HG03064 (cell line): ENCODE measurements at regions not wholly inside any gene's neighbourhood (a gene's known extent, or its start where the extent isn't known, plus 50 kb on each side); places are given as distances from the start of the nearest gene placed in this dataset.

Experiments used
- ATAC-seq: cut with Tn5 transposase; IDR thresholded peaks from one replicate; pipeline ENCODE4 v1.9.1; 2021; ENCODE audit warnings: low read depth; ENCODE audit not compliant: unreplicated experiment

DNA sequence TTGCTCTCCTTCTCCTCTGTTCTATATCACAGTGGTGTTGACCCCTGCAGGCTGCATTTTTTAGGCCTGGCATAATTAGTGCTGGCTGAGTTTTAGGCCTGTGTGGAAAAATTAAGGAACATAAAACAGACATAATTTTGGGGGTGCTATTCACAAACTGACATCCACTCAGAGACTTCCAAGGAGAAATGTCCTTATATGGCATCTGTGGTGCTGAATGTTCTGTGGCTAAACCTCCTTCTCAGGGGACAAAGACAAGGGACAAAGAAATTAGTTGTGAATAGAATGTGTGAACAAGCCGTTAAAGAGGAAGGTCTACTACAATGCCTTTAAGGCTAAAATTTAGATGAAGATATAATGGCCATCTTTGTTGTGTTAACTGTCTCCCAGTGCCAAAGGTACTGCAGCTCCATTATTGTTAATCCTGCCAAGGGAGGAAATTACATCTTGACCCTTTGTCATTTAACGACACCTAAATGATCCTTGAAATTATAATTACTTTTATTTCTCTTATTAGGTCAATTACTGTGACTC, 870.0 kb upstream of the CHAC2 start:
- no peak for ATAC-seq

DNA sequence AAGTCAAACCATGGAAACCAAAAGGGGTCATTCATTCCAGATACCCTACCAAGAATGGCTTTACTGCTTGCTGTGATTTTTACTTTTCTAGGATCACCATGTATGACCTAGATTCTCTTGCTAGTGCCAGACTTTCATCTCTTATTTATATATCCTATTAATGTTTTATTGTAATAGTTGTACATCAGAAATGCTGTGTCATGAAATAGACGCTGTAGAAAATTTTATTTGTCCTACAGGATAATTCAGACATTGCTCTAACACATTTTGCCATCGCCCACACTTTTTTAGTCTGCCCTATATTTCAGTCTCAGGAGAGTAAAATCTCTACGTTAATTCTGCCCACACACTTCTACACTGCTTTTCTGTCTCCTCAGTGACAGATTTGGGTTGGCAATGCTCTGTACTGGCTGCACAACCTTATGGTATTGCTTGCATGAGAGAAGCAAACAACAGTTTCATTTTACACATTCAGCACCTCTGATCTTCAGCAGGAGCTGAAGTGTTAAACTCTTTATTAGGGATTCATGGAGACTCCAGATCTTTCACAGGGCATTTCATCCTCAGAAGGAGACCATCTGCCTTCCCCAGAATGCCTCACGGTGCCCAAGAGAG, 871.8 kb upstream of the CHAC2 start:
- ATAC-seq: no peak

DNA sequence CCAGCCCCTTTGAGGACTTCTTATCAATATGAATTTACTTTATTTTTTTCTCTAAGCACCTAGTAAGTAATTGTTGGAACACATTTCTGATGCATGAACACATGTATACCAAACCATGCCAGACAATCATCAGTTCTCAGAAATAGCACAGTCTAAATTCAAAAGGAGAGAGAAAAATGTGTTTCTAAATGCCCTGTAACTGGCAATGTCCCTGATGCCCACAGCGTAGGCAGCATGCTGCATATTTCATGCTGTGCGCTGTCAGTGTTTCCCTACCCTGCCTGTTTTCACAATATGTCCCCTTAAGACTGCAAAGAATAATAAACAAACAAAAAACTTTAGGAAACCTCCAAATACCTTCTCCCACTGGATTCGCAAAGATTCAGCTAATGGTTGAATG, 881.0 kb upstream of the CHAC2 start:
- no peak for ATAC-seq

DNA sequence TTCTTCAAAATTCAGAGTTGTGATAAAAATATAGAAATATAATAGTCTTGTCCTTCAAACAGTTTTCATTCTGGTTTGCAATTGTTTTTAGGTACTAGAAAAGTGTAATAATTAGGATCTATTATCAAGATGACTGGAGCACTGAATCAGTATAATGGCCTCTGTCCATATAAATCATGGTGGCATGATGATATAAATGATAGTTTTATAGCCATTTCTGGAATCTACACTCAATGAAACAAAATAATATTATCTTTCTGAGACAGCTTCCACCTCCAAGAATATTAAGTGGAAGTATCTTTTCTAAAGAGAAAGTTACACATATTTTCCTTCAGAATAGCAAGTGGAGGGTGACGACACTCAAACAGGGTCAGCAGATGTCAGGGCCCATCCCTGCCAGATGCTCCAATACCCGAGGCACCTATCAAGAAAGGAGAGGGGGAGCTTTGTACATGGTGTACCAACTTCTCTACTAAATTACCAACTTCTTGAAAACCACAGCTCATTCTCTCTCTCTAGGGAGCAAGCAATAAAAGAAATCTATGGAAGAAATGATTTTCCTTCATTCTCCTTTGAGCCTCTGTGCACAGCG, 882.7 kb upstream of the CHAC2 start:
- ATAC-seq: no peak

DNA sequence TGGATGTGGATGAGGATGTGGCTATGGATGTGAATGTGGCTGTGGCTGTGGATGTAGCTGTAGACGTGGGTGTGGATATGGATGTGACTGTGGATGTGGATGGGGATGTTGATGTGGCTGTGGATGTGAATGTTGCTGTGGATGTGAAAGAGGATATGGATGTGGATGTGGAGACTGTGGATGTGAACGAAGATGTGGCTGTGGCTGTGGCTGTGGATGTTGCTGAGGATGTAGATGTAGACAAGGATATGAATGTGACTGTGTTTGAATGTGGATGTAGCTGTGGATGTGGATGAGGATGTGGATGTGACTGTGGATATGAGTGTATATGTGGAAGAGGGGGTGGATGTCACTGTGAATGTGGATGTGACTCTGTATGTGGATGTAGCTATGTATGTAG, 884.6 kb upstream of the CHAC2 start:
- no peak for ATAC-seq

DNA sequence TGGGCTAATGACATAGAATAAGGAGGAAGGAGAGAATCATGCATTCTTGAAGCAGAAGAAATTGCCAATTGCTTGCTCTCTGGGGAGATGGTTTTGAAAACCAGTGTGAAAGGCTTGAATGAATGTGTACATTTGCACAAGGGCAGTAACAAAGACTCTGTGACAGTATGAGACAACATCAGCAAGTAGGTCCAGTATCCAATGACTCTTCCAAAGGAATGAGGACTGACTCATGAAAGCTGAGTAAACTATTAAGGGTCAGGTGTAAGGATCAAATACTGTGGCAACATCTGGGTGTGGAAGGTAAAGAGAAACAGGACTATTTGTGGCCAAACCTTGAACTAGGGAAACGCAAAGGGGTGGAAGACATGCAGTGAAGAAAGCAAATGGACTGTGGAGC, 886.0 kb upstream of the CHAC2 start:
- ATAC-seq: no peak

DNA sequence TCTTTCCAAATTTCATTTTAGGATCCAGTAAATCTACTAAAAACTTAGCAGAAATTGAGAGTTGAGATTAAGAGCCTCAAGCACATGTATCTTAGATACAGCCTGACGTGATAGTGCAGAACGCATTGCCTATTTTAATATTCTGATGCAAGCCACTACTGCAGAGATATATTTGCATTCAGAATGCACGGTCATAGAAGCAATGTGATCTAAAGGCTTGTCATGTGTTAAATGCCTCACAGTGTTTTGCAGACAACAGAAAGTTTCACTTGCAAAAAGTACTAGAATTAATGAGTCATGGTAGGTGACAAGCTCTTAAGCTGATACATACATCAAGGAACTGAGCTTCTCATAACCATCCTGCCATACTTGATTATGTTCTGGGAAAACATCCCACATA, 886.7 kb upstream of the CHAC2 start:
- no peak for ATAC-seq

DNA sequence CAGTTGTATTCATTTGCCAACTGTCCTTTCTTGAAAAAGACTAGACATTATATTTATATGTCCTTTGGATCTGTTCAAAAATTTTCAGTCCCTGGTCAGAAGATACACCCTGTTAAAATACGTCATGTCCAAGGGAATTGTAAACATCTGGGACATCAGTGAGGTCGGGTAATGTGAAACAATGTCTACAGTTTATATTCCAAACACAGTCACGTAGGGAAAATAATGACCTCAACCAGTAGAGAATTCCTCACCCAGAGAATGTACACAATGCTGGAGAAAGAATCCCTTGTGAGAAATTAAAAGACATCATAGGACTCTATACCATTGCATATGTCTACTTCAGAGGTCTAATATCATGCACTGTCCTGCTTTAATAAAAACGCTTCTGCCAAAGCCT, 888.0 kb upstream of the CHAC2 start:
- ATAC-seq: no peak

DNA sequence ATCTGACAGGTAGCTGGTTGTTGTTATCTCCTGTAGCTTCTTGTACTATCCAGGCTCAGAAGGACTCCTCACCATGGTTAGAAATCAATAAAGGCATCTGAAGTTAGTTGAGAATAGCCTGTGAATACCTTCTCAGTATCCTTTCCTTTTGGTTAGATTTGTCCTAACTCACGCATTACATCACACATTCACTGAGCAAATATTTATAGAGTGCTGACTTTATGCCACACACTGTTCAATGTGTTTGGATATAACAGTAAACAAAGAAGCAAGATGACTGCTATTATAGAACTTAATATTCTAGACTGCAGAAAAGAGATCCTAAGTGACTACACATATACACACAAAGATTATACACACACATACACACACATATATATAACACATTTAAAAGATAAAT, 889.9 kb upstream of the CHAC2 start:
- no peak for ATAC-seq

DNA sequence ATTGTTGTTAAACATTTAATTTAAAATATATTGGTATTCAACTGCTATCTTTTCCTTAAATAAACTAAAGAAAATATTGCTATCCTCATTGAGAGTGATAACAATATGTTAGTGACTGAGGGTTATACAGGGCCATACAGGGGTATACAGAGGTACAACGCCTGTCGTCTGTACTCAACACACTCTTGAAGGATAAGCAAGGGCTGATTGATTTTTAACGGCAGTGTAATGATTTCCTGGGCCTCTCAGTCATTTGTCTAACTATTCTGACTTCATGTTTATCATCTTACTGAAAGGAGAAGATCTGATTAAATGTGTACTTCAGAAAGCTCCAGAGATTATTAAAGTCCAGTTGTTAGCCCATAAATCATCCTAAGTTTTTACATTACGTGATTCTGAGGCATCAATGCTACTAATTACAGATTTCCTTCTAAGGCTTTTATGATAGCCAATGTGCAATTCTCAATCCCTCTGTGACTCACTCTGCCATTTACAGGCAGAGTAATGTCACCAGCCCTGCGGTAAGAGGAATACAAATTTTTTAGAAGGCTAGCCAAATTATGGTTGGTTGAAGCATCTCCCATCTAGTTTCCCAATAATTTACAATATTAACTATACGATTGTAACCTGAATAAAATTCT, 893.0 kb upstream of the CHAC2 start:
- ATAC-seq: no peak

DNA sequence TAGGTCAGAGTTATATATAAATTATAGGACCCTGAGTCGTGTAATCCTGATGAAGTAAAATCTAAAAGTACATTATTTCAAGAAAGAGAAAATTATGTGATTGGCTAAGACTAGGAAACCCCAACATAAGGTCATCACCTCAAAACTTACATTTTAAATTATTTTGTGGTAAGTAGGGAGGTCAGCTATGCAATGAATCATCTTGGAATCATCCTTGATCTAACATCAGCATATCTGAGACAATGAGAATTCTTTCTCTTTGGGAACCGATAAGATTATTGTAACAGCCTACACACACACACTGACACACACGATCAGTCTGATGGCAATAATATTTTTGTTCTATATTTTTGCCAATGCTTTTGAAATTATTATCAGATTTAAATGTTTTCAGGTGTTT, 904.8 kb upstream of the CHAC2 start:
- no peak for ATAC-seq

DNA sequence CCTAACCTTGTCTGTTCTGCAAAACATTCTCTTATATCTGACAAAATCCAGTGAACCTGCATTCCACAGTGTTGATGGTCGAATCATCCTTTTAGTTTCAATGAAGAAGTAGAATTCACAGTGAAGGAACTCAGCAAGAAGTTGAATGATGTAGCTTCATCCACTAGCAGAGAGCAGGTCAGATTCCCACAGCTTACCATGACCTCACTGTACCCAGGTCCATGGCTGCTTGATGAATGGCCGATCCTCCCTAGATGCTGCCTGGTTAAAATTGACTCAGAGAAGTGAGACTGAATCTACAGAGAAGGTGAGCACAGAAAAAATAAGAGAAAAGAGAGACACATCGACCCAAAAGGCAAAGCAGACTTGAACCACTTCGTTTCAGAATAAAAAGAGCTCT, 906.0 kb upstream of the CHAC2 start:
- ATAC-seq: no peak

DNA sequence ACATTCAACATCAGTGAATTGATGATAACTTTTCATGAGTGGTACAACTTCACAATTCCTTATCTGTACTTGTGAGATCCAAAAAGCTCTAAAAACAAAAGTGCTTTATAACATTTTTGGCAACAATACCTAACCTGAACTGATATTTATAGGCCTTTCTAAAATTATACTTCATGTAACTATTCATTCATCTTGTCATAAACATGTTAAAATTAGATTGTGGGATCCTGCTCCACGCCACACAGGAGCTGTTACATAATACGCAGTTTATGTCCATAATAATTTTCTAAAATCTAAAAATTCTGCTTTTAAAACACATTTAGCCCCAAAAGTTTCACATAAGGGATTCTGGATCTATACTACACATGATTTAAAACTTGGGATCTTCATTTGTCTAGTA, 908.5 kb upstream of the CHAC2 start:
- no peak for ATAC-seq

DNA sequence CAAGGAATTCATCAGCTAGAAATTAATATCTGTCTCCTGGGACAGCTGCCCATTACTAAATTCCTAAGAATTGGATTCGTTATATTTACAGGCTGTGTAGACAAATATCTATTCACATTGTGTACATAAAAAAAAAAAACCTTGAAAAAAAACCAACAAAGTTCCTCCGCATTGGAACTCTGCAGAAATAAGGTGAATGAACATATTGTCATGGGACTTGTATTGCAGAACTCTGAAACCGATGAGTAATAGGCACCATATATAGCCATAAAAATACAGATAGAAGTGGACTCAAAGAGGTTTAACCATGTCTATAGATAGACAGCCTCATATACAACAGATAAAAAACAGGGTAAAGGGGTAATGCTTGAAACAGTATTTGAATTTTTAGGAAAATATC, 909.9 kb upstream of the CHAC2 start:
- ATAC-seq: no peak

DNA sequence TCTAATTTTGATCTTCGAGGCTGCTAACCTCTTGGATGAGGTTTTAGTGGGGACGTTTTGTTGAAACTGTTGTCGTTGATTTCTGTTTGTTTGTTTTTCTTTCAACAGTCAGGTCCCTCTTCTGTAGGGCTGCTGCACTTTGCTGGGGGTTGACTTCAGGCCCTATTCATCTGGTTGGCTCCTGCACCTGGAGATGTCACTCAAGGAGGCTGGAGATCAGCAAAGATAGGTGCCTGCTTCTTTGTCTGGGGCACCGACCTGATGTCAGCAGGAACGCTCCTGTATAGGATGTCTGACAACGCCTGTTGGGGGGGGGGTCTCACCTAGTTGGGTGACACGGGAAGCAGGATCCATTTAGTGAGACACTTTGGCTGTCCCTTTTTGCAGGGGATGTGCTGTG, 915.6 kb upstream of the CHAC2 start:
- no peak for ATAC-seq

DNA sequence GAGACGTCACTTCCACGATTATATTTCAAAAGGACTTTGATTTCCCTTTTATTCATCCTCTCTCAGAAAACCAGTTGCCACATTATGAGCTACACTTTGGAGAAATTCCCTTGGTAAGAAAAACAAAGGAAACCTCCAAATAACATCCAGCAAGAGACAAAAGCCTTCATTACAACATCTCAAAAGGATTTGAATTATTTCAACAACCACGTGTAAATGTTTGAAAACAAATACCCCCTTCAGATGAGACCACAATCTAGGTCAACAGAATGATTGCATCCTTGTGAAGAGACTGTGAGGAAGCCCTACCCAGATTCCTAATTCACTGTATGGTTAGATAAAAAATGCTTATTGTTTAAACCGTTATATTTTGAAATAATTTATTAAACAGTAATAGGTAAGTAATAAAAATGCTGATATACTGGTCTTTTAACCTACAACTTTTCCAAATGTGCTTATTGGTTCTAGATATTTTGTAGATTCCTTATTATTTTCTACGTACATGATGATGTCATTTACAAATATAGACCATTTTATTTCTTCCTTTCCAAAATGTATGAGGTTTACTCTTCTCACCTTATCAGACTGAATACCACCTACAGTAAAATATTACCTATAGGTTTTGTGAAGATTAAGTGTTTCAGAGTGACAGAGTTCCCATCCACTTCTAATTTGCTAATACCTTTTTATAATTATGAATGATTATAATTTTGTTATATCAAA, 922.7 kb upstream of the CHAC2 start:
- no peak for ATAC-seq

DNA sequence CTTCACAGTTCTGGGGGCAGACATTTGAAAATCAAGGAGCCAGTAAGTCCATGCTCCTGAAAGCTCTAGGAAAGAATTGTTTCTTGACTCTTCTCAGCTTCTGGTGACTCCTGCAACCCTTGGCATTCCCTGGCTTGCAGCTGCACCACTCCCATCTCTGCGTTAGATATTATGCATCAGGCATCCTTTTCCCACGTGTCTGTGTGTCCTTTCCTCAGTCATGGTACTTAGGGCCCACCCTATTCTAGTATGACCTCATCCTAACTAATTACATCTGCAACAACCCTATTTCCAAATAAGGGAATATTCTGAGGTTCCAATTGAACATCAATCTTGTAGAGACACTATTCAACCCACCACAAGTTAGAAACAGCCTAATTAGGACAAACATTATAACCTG, 931.7 kb upstream of the CHAC2 start:
- ATAC-seq: no peak

DNA sequence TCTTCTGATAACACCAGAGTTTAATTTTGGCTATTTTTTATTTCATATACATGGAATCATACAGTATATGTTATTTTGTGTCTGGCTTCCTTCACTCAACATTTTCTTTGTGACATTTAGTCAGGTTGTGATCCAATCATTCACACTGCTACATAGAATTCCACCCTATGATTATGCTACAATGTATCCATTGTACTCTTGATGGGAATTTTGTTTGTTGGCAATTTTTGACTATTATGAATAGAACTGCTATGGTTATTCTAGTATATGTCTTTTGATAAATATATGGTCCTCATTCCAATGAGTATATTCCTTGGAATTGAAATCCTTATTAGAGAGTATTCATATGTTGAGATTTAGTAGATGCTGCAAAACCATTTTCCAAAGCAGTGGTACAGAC, 936.4 kb upstream of the CHAC2 start:
- no peak for ATAC-seq

DNA sequence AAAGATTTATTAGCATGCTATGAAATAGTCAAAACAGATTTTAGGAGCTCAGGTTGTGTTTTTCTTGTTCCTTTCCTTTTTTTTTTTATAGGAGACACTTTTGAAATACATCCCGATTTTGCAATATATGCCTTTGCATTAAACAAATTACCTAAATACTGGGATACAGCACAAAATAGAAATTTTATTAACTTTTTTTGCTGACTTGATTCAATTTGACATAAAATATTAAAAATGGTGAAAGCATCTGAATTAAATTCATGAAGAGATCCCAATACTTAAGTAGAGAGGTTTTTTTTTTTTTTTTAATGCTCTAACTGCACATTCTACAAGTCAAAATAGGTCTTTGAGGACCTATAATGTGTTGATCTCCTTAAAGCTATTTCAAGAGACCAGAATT, 939.5 kb upstream of the CHAC2 start:
- ATAC-seq: no peak

DNA sequence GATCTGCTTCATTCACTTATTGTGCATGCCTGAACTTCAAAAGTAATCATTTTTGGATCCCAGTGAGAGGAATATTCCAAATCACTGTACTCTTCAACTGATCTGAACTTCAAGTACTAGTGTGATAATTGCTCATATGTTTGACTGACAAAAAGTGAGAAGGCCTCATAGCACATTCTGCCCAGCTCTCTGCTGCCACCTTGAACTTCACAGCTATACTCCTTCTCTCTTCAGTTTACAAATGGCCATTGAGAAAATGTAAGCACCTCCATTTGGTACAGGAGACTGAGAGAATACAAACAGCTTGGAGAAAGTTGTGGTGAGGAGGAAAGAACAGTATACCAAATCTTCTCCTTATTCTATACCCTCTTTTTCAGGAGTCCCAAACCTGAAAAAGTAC, 946.0 kb upstream of the CHAC2 start:
- ATAC-seq: no peak

DNA sequence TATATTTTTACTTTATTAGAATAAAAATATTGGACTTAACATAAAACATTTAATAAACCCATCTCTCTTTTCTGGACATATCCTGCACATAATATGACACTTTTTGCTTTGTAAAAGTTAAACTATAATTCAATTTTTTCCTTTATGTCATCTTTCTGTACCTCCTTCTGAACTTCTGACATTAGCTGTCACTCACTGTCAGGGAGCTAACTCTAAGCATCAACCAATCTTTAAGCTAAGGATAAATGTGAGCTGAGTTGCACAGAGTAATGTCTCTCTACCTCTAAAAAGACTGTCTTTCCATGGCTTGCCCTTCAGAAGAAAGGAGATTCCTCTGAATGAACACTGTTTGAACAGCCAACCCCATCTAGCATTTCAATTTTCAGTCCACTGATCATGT, 948.6 kb upstream of the CHAC2 start:
- ATAC-seq: no peak

DNA sequence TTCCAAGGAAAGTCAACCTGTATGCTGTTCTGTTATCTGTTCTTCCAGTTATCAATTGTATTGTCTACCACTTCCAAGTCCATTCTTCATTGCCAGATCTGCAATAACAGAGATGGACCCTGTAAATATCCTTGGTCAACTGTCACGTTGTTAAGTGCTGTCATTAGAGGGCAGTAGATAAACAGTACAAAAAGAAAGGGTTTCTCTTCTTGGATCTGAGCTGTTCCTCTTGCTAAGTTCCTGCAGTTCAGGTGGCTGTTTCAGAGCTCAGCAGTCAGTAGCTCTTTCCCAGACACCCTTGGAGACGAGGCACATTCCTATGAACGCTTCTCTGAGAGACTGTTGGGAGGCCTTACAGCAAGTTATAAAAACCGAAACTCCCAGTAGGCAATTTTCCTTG, 957.1 kb upstream of the CHAC2 start:
- ATAC-seq: no peak
